ENCODE measurements at regions not wholly inside any gene's neighbourhood (a gene's known extent, or its start where the extent isn't known, plus 50 kb on each side); places are given as distances from the start of the nearest gene placed in this dataset.

DNA sequence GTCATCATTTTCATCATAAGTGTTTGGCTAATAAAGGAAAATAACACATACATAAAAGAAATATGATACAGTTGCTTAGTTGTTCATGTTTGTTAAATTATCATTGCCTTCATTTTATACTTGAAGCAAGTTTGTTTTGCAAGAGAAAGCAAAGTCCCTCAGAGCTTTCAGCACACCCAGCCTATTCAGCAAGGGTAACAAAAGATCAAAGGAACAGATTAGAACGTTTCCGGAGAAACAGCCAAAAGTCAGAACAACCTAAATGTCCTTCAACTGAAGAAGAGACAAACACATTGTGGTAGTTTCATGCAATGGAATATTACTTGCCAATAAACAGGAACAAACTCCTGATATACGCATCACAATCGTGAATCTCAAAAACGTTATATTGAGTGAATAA is 380.7 kb downstream of the MZT1 start:
- CTCF ChIA-PET = no interaction called here
- H3K27me3 Mint-ChIP-seq = no peaks in the 10 kb centered on the region

GRCh38 chr13:72342364-72342763 is 385.1 kb downstream of the MZT1 start:
- ChIA-PET POLR2A (no interaction called here), CTCF (no interaction called here)
- no peak for DNase-seq
- no peaks in the 10 kb centered on the region for H3K9me3 Mint-ChIP-seq
- no peaks in the 10 kb centered on the region for H3K27me3 Mint-ChIP-seq
- H3K27ac Mint-ChIP-seq = no peak overlapping the region
- H3K4me1 Mint-ChIP-seq (ENCODE audit: low read depth) = no peaks in the 10 kb centered on the region
- H3K4me3 Mint-ChIP-seq = no peak overlapping the region
- no peaks in the 10 kb centered on the region for H3K36me3 Mint-ChIP-seq
- intact Hi-C loops (cut with micrococcal nuclease) = no loop called here

More for the DNA sequence above, 380.7 kb downstream of the MZT1 start:
- POLR2A ChIA-PET = no interaction called here
- intact Hi-C loops (cut with micrococcal nuclease) = no loop called here
- H3K9me3 Mint-ChIP-seq = no peaks in the 10 kb centered on the region
- H3K4me3 Mint-ChIP-seq = no peak overlapping the region
- no peaks in the 10 kb centered on the region for H3K4me1 Mint-ChIP-seq (ENCODE audit: low read depth)
- no peak overlapping the region for H3K27ac Mint-ChIP-seq
- DNase-seq = no peak
- H3K36me3 Mint-ChIP-seq = no peaks in the 10 kb centered on the region

DNA sequence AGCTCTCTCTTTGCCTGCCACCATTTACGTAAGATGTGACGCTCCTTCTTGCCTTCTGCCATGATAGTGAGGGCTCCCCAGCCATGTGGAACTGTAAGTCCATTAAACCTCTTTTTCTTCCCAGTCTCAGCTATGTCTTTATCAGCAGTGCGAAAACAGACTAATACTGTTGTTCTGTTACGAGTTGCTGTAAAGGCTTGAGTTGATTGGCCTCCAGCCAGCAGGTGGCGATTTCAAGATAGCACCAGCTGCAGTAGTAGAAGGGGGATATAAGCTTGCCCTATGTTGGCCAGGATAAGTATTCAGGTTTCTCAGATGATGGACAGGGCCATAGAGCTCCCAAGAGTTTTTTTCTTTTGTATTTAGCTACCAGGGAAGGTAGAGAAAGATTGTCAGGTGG is 385.5 kb downstream of the MZT1 start:
- H3K4me1 Mint-ChIP-seq (ENCODE audit: low read depth) = no peaks in the 10 kb centered on the region
- ChIA-PET CTCF (no interaction called here), POLR2A (no interaction called here)
- no peak overlapping the region for H3K27ac Mint-ChIP-seq
- intact Hi-C loops (cut with micrococcal nuclease) = no loop called here
- H3K9me3 Mint-ChIP-seq = no peaks in the 10 kb centered on the region
- H3K4me3 Mint-ChIP-seq = no peak overlapping the region
- H3K27me3 Mint-ChIP-seq = no peaks in the 10 kb centered on the region
- no peaks in the 10 kb centered on the region for H3K36me3 Mint-ChIP-seq
- no peak for DNase-seq

DNA sequence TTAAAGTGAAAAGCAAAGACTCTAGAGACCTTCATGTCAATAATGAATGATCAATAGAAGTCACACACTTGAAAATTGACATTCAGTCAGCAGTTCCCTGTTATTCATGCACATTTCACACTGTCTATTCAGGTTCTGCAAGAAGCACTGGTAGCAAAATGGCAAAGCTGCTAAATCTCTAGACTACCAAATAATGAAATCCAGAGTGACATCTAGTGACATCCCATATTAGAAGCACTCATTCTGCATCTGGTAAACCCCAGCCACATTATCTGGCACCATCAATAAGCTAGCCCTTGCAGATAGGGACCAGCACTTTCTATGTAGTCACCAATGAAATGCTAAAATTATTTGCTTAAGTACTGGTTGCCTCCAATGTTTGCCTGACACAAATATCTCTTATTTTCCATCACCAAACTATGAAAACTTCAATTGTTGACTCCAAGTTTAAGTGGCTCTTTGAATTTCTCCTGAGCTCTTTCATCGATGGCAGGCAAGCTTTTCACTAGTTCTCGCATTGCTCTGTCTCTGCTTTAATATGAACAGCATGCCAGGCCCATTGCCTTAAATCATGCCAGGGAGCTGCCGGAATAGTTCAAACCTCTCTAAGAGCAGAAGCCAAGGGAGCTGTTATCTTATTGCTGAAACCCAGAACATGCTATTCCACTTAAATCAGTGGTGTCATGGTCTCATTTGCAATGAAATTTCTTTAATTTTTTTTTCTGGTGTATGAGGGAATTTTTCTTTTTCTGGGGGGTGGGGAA is 409.9 kb downstream of the MZT1 start:
- ChIA-PET CTCF (no interaction called here), POLR2A (no interaction called here)
- no peaks in the 10 kb centered on the region for H3K36me3 Mint-ChIP-seq
- no peaks in the 10 kb centered on the region for H3K27me3 Mint-ChIP-seq
- intact Hi-C loops (cut with micrococcal nuclease) = no loop called here
- no peak overlapping the region for H3K27ac Mint-ChIP-seq
- H3K9me3 Mint-ChIP-seq = peaks cover 4% of the 10 kb centered on the region
- no peak overlapping the region for H3K4me3 Mint-ChIP-seq
- no peak for DNase-seq
- H3K4me1 Mint-ChIP-seq (ENCODE audit: low read depth) = no peaks in the 10 kb centered on the region

- POLR2A ChIA-PET = no interaction called here
These were observed 410.7 kb downstream of the MZT1 start for GRCh38 chr13:72316716-72317115.

GRCh38 chr13:72315312-72315711 is 412.1 kb downstream of the MZT1 start:
- Mint-ChIP-seq H3K27ac (no peak overlapping the region), H3K4me3 (no peak overlapping the region), H3K9me3 (no peaks in the 10 kb centered on the region), H3K27me3 (no peaks in the 10 kb centered on the region), H3K4me1 (ENCODE audit: low read depth) (no peaks in the 10 kb centered on the region), H3K36me3 (no peaks in the 10 kb centered on the region)
- intact Hi-C loops (cut with micrococcal nuclease) = no loop called here
- ChIA-PET POLR2A (no interaction called here), CTCF (no interaction called here)
- no peak for DNase-seq

More at GRCh38 chr13:72316716-72317115, 410.7 kb downstream of the MZT1 start:
- Mint-ChIP-seq H3K27me3 (no peaks in the 10 kb centered on the region), H3K4me1 (ENCODE audit: low read depth) (no peaks in the 10 kb centered on the region), H3K27ac (no peak overlapping the region), H3K4me3 (no peak overlapping the region), H3K36me3 (no peaks in the 10 kb centered on the region), H3K9me3 (peaks cover 4% of the 10 kb centered on the region)
- no peak for DNase-seq
- intact Hi-C loops (cut with micrococcal nuclease) = no loop called here
- CTCF ChIA-PET = no interaction called here

DNA sequence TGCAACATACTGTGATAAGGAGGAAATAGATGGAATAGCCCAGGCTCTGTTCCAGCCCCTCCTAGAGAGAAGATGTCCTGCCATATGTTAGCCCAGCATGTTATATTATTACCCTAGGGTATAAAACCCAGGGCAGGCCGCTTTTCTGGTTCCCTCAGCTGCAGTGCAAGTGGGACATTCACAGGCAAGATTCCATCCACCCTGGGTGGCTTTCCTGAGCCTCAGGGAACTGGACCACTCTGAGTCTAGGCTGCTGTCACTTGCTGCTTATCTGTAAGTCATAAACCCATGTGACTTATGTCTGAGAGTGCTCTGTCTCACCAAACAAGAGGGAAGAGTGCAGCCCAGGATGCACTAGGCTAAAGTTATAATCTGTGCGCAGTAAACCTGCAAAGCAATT is 413.2 kb downstream of the MZT1 start:
- Mint-ChIP-seq H3K27ac (no peak overlapping the region), H3K27me3 (no peaks in the 10 kb centered on the region), H3K4me1 (ENCODE audit: low read depth) (no peaks in the 10 kb centered on the region), H3K9me3 (no peaks in the 10 kb centered on the region), H3K4me3 (no peak overlapping the region), H3K36me3 (no peaks in the 10 kb centered on the region)
- DNase-seq = no peak
- POLR2A ChIA-PET = no interaction called here
- intact Hi-C loops (cut with micrococcal nuclease) = no loop called here
- CTCF ChIA-PET = no interaction called here

GRCh38 chr13:72313546-72313945 is 413.9 kb downstream of the MZT1 start:
- intact Hi-C loops (cut with micrococcal nuclease) = no loop called here
- Mint-ChIP-seq H3K4me3 (no peak overlapping the region), H3K27me3 (no peaks in the 10 kb centered on the region), H3K36me3 (no peaks in the 10 kb centered on the region), H3K9me3 (no peaks in the 10 kb centered on the region), H3K27ac (no peak overlapping the region), H3K4me1 (ENCODE audit: low read depth) (no peaks in the 10 kb centered on the region)
- DNase-seq = no peak
- ChIA-PET CTCF (no interaction called here), POLR2A (no interaction called here)

GRCh38 chr13:72303941-72304746 is 423.3 kb downstream of the MZT1 start:
- no peak for DNase-seq
- intact Hi-C loops (cut with micrococcal nuclease) = no loop called here
- ChIA-PET POLR2A (no interaction called here), CTCF (no interaction called here)
- no peak overlapping the region for H3K27ac Mint-ChIP-seq
- H3K36me3 Mint-ChIP-seq = no peaks in the 10 kb centered on the region
- H3K4me3 Mint-ChIP-seq = no peak overlapping the region
- H3K4me1 Mint-ChIP-seq (ENCODE audit: low read depth) = no peaks in the 10 kb centered on the region
- no peaks in the 10 kb centered on the region for H3K27me3 Mint-ChIP-seq
- H3K9me3 Mint-ChIP-seq = no peaks in the 10 kb centered on the region

- ChIA-PET CTCF (no interaction called here), POLR2A (no interaction called here)
- no peak for DNase-seq
- Mint-ChIP-seq H3K27ac (no peak overlapping the region), H3K4me1 (ENCODE audit: low read depth) (no peaks in the 10 kb centered on the region), H3K27me3 (no peaks in the 10 kb centered on the region), H3K4me3 (no peak overlapping the region), H3K36me3 (no peaks in the 10 kb centered on the region), H3K9me3 (peaks cover 9% of the 10 kb centered on the region)
- intact Hi-C loops (cut with micrococcal nuclease) = no loop called here
These were observed 429.2 kb upstream of the DACH1 start for GRCh38 chr13:72296246-72296645.

GRCh38 chr13:72295153-72295552 is 428.1 kb upstream of the DACH1 start:
- Mint-ChIP-seq H3K36me3 (no peaks in the 10 kb centered on the region), H3K4me3 (no peak overlapping the region), H3K9me3 (peaks cover 9% of the 10 kb centered on the region), H3K27me3 (no peaks in the 10 kb centered on the region), H3K27ac (no peak overlapping the region), H3K4me1 (ENCODE audit: low read depth) (no peaks in the 10 kb centered on the region)
- CTCF ChIA-PET = no interaction called here
- POLR2A ChIA-PET = no interaction called here
- intact Hi-C loops (cut with micrococcal nuclease) = no loop called here
- no peak for DNase-seq

DNA sequence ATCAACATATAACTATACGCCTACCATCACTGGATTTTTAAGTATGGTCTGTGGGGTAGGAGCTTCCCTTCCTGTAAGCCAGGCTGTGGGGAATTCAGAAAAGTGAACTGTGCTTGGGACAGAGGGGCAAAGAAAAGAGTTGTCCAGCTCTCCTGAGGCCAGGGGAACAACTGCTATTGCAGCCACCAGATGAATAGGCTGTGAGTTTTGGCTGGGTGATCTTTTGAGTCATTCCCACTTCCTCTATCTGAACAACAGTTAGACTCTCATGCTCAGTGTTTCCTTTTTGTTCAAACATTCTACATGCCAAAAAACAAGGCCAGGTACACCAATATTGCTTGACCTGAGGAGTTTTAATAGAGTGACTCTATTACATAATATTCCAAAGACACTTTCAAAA is 426.2 kb upstream of the DACH1 start:
- CTCF ChIA-PET = no interaction called here

More for the DNA sequence above, 426.2 kb upstream of the DACH1 start:
- POLR2A ChIA-PET = no interaction called here
- Mint-ChIP-seq H3K9me3 (peaks cover 12% of the 10 kb centered on the region), H3K4me3 (no peak overlapping the region), H3K36me3 (no peaks in the 10 kb centered on the region), H3K4me1 (ENCODE audit: low read depth) (no peaks in the 10 kb centered on the region), H3K27ac (no peak overlapping the region), H3K27me3 (no peaks in the 10 kb centered on the region)
- DNase-seq = no peak
- intact Hi-C loops (cut with micrococcal nuclease) = no loop called here

Data from activated CD4-positive, alpha-beta memory T cell treated with anti-CD3 and anti-CD28 coated beads for 36 hours (primary cell).